DND-41 (cell line): ENCODE measurements at regions not wholly inside any gene's neighbourhood (a gene's known extent, or its start where the extent isn't known, plus 50 kb on each side); places are given as distances from the start of the nearest gene placed in this dataset.
A peak's percentile ranks its signal among the peaks of the same experiment; 100 is the strongest.
"Not testable (repeated sequence)": the region's sequence is repeated elsewhere in the genome, so short reads cannot be mapped to it uniquely, and the experiment has no call there.

ENCODE experiments used
- ATAC-seq: fragments of 200-7000 bp; cut with Tn5 transposase; 3 replicates; pipeline ENCODE4 v1.9.1; 2021; ENCODE audit warnings: low read depth; ENCODE audit not compliant: insufficient read depth
- DNase-seq: peaks from one replicate; pipeline ENCODE4 v3.0.0-alpha.2; 2020
- H2AFZ ChIP-seq: 2 replicates; pipeline ENCODE4 v1.6.0; 2012; ENCODE audit warnings: low read depth, low read length
- H3K27ac ChIP-seq: 2 replicates; pipeline ENCODE4 v1.5.1; 2012; ENCODE audit warnings: low read length, inconsistent platforms
- H3K27me3 ChIP-seq: fragments of 200-600 bp; sonication (generic); 2 replicates; pipeline ENCODE4 v1.6.0; 2012; ENCODE audit warnings: low read length, mild to moderate bottlenecking, inconsistent platforms; ENCODE audit not compliant: insufficient read depth, poor library complexity
- H3K36me3 ChIP-seq: 2 replicates; pipeline ENCODE4 v1.5.1; 2012; ENCODE audit warnings: low read length, inconsistent platforms; ENCODE audit not compliant: insufficient read depth
- H3K4me1 ChIP-seq: 2 replicates; pipeline ENCODE4 v1.5.1; 2012; ENCODE audit warnings: mild to moderate bottlenecking, low read length; ENCODE audit not compliant: insufficient read depth
- H3K4me2 ChIP-seq: 2 replicates; pipeline ENCODE4 v1.6.0; 2012; ENCODE audit warnings: mild to moderate bottlenecking, moderate library complexity, low read length, inconsistent platforms; ENCODE audit not compliant: insufficient read depth
- H3K4me3 ChIP-seq, 2 experiments: fragments of 200-600 bp in 1 of 2; shearing (Covaris generic) in 1 of 2; 2 replicates each; pipeline ENCODE4 v1.5.1; 2012 to 2016; ENCODE audit warnings: inconsistent platforms in 2 of 2, low read length in 2 of 2, mild to moderate bottlenecking in 2 of 2, low read depth in 1 of 2, moderate library complexity in 1 of 2
- H3K79me2 ChIP-seq: 2 replicates; pipeline ENCODE4 v1.6.0; 2012; ENCODE audit warnings: low read length, inconsistent platforms; ENCODE audit not compliant: insufficient read depth
- H3K9ac ChIP-seq: 2 replicates; pipeline ENCODE4 v1.6.0; 2012; ENCODE audit warnings: low read depth, mild to moderate bottlenecking, inconsistent platforms, low read length, moderate library complexity
- H3K9me3 ChIP-seq: 2 replicates; pipeline ENCODE4 v1.5.1; 2012; ENCODE audit warnings: low read length, moderate library complexity, mild to moderate bottlenecking, inconsistent platforms; ENCODE audit not compliant: insufficient read depth, severe bottlenecking
- H4K20me1 ChIP-seq: 2 replicates; pipeline ENCODE4 v1.6.0; 2012; ENCODE audit warnings: low read length; ENCODE audit not compliant: insufficient read depth
- EZH2 ChIP-seq: IDR thresholded peaks from 3 replicates; pipeline ENCODE4 v1.6.1; 2012; ENCODE audit warnings: borderline replicate concordance, low read depth, mild to moderate bottlenecking, moderate library complexity, low read length, inconsistent platforms; ENCODE audit not compliant: severe bottlenecking
- TF ChIP-seq, protein P1 (sequence below): IDR thresholded peaks from 2 replicates; pipeline ENCODE4 v1.5.1; 2012; ENCODE audit warnings: borderline replicate concordance, low read length, moderate library complexity, mild to moderate bottlenecking; ENCODE audit not compliant: poor library complexity, severe bottlenecking; ENCODE audit errors: extremely low read depth

DNA sequence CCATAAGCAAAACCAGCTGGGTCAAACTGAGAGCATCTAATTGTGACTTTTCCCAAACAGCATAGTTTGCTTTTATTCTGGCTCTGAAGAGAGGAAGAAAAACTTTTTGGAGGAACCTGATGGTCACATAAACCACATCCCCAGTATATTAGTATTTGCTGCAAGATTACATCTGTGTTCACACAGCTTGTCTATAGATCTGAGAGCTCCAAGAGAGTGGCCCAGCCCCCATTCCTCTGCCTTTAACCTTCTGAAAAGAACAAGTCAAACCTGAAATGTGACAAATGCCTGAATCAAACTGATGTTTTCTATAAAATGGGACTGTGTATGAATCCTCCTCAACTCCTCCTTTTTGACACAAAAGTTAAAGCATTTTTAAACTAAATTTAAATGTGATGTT is 435.2 kb downstream of the ZNF479 start:
- not testable (repeated sequence) for H2AFZ ChIP-seq, H3K79me2 ChIP-seq, H3K27me3 ChIP-seq, H3K9ac ChIP-seq, H3K4me3 ChIP-seq, H4K20me1 ChIP-seq, H3K36me3 ChIP-seq
- Histone ChIP-seq H3K9me3 (peaks cover 19% of the 10 kb centered on the region), H3K27ac (peak overlapping the region; percentile 57), H3K4me2 (0 out of 2 replicates have a peak overlapping the region, but pooled peaks have one; percentile 17), H3K4me1 (peaks cover 31% of the 10 kb centered on the region)
- ATAC-seq (peak; percentile 85), DNase-seq (peak; percentile 74)

DNA sequence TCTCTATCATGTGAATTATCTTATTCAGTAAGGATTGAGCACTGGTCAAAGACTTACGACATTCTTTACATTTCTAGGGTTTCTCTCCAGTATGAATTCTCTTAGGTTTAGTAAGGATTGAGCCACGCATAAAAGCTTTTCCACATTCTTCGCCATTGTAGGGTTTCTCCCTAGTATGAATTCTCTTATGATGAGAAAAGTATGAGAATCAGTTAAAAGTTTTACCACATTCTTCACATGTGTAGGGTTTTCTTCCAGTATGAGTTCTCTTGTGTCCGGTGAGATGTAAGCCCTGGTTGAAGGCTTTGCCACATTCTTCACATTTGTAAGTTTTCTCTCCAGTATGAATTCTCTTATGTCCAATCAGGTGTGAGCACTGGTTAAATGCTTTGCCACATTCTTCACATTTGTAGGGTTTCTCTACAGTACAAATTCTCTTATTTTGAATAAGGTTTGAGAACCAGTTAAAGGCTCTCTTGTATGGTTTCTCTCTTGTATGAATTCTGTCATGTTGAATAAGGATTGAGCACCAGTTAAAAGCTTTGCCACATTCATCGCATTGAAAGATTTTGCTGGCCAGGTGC is 445.9 kb downstream of the ZNF479 start:
- H3K27me3 ChIP-seq: no peaks in the 10 kb centered on the region
- no peak overlapping the region for H3K9ac ChIP-seq
- no peak overlapping the region for H3K4me3 ChIP-seq
- H3K36me3 ChIP-seq: no peaks in the 10 kb centered on the region
- DNase-seq (no peak), ATAC-seq (no peak)
- no peak overlapping the region for H2AFZ ChIP-seq
- no peak overlapping the region for H3K27ac ChIP-seq
- TF ChIP-seq, protein P1, sequence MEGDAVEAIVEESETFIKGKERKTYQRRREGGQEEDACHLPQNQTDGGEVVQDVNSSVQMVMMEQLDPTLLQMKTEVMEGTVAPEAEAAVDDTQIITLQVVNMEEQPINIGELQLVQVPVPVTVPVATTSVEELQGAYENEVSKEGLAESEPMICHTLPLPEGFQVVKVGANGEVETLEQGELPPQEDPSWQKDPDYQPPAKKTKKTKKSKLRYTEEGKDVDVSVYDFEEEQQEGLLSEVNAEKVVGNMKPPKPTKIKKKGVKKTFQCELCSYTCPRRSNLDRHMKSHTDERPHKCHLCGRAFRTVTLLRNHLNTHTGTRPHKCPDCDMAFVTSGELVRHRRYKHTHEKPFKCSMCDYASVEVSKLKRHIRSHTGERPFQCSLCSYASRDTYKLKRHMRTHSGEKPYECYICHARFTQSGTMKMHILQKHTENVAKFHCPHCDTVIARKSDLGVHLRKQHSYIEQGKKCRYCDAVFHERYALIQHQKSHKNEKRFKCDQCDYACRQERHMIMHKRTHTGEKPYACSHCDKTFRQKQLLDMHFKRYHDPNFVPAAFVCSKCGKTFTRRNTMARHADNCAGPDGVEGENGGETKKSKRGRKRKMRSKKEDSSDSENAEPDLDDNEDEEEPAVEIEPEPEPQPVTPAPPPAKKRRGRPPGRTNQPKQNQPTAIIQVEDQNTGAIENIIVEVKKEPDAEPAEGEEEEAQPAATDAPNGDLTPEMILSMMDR: no peak
- TF ChIP-seq EZH2: no peak
- no peak overlapping the region for H3K4me2 ChIP-seq
- no peaks in the 10 kb centered on the region for H4K20me1 ChIP-seq
- H3K4me1 ChIP-seq: no peaks in the 10 kb centered on the region
- peaks cover 60% of the 10 kb centered on the region for H3K9me3 ChIP-seq
- no peaks in the 10 kb centered on the region for H3K79me2 ChIP-seq

DNA sequence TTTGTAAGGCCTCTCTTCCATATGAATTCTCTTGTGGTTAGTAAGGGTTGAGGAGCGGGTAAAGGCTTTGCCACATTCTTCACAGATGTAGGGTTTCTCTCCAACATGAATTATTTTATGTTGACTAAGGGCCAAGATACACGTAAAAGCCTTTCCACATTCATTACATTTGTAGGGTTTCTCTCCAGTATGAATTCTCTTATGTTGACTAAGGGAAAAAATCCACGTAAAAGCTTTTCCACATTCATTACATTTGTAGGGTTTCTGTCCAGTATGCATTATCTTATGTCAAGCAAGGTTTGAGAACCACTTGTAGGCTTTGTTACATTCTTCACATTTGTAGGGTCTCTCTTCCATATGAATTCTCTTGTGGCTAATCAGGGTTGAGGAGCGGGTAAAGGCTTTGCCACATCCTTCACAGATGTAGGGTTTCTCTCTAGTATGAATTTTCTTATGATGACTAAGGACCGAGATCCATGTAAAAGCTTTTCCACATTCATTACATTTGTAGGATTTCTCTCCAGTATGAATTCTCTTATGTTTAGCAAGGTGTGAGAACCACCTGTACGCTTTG is 493.0 kb downstream of the ZNF479 start:
- no peak overlapping the region for H3K4me3 ChIP-seq
- no peaks in the 10 kb centered on the region for H3K79me2 ChIP-seq
- H3K4me2 ChIP-seq: no peak overlapping the region
- ATAC-seq (no peak), DNase-seq (no peak)
- no peak overlapping the region for H3K9ac ChIP-seq
- no peaks in the 10 kb centered on the region for H3K27me3 ChIP-seq
- TF ChIP-seq, protein P1: no peak
- TF ChIP-seq EZH2: no peak
- H3K36me3 ChIP-seq: no peaks in the 10 kb centered on the region
- no peaks in the 10 kb centered on the region for H3K4me1 ChIP-seq
- H3K27ac ChIP-seq: no peak overlapping the region
- peaks cover 73% of the 10 kb centered on the region for H3K9me3 ChIP-seq
- no peaks in the 10 kb centered on the region for H4K20me1 ChIP-seq
- H2AFZ ChIP-seq: no peak overlapping the region

DNA sequence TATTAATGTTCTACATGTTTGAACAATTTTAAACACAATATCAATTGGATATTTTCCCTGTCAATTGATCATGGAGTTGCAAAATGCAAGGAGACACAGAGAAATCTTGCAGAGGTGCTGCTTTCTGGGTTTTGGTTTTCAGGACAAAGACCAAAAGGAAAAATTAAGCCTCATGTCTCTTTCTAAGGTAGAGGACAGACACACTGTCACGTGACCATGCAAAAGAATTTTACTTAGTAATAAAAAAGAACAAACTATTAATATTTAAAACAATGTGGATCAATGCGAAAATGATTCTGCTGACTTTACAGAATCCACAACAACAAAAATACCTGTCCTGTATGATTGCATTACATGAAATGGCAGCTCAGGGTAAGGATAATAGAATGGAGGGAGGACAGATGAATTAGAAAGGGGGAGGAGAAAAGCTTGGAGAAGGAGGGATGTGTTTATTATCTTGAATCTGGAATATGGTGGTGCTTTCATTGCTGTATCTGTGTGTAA is 493.7 kb upstream of the NUPR2 start:
- H4K20me1 ChIP-seq: no peaks in the 10 kb centered on the region
- no peak overlapping the region for H3K4me3 ChIP-seq
- H3K4me1 ChIP-seq: no peaks in the 10 kb centered on the region
- no peaks in the 10 kb centered on the region for H3K27me3 ChIP-seq
- ATAC-seq (no peak), DNase-seq (no peak)
- no peaks in the 10 kb centered on the region for H3K36me3 ChIP-seq
- H2AFZ ChIP-seq: no peak overlapping the region
- no peak overlapping the region for H3K9ac ChIP-seq
- TF ChIP-seq EZH2: no peak
- TF ChIP-seq, protein P1: no peak
- no peak overlapping the region for H3K4me2 ChIP-seq
- H3K9me3 ChIP-seq: peaks cover 5% of the 10 kb centered on the region
- H3K27ac ChIP-seq: no peak overlapping the region
- no peaks in the 10 kb centered on the region for H3K79me2 ChIP-seq
